ENCODE measurements at regions not wholly inside any gene's neighbourhood (a gene's known extent, or its start where the extent isn't known, plus 50 kb on each side); places are given as distances from the start of the nearest gene placed in this dataset.

DNA sequence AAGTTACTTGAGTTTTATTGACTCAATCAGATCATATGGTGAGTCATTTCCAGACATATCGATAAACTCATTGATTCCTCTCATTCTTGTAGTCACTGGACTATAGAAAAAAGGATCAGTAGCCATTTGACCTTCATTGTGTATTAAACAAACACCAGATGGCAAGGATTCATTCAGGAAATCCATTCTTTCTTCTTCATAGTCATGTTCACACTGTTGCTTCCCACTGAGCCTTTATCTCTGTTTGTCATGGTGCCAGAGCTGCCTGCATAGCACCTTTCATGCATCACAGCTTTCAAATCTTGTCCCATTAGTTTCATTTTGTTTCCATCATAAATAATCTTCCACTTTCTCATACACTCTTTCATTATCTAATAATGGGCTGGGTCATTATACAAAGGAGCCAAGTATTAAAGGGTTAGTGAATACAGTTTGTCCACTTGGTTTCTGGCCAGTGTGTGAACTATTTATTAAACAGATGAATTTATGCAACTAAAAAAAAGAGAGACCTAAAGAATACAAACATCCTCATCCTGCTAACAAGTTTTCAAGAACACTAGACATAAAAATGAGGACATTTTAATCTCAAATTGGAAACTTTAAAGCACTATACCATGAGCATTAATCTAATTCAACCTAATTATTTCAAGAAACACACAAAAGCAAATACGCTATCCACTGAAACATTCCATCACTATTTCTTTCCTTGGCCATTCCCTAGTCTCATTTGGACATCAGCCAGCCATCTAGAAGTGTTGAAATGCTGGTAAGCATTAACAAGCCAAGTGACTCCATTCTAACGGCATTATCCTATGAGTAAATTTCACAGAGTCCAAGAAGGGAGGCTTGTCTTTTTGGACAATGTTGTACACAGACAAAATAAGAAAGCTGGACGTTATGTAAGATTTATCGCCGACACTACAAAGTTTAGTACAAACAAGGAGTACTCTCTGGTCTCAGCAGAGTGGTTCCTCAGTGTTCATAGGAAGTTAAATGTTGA, 476.5 kb downstream of the FOXG1 start:
- no peak overlapping the region for H3K4me3 Mint-ChIP-seq
- H3K9me3 ChIP-seq (replicated peaks in 1 of 2; ENCODE audit: control insufficient read depth in 1 of 2, insufficient read depth in 1 of 2, low read length in 2 of 2) = no peaks in the 10 kb centered on the region
- H3K4me3 ChIP-seq (replicated peaks in 1 of 3; ENCODE audit: low read depth in 2 of 3, low read length in 3 of 3) = no peak overlapping the region
- peaks cover 0 to 5% (median 0%) of the 10 kb centered on the region in 7 donors for H3K9me3 Mint-ChIP-seq
- H3K4me1 ChIP-seq (ENCODE audit: control insufficient read depth in 1 of 2, insufficient read depth in 2 of 2, low read length in 2 of 2) = no peaks in the 10 kb centered on the region
- no peaks in the 10 kb centered on the region for H3K79me2 ChIP-seq (ENCODE audit: insufficient read depth, low read length)
- no peak overlapping the region for H2AFZ ChIP-seq (ENCODE audit: insufficient read depth, low read depth, low read length, poor library complexity, severe bottlenecking)
- WGBS (ENCODE audit: insufficient coverage) = 78% methylated on average over 3 of the region's 6 CpGs
- H3K27ac Mint-ChIP-seq = no peak overlapping the region
- no peak overlapping the region for H3K4me2 ChIP-seq (replicated peaks; ENCODE audit: extremely low read depth, low read length, poor library complexity, severe bottlenecking)
- no peaks in the 10 kb centered on the region for H4K20me1 ChIP-seq (ENCODE audit: insufficient read depth, low read length)
- no peaks in the 10 kb centered on the region for H3K4me1 Mint-ChIP-seq
- TF ChIP-seq, protein P1, sequence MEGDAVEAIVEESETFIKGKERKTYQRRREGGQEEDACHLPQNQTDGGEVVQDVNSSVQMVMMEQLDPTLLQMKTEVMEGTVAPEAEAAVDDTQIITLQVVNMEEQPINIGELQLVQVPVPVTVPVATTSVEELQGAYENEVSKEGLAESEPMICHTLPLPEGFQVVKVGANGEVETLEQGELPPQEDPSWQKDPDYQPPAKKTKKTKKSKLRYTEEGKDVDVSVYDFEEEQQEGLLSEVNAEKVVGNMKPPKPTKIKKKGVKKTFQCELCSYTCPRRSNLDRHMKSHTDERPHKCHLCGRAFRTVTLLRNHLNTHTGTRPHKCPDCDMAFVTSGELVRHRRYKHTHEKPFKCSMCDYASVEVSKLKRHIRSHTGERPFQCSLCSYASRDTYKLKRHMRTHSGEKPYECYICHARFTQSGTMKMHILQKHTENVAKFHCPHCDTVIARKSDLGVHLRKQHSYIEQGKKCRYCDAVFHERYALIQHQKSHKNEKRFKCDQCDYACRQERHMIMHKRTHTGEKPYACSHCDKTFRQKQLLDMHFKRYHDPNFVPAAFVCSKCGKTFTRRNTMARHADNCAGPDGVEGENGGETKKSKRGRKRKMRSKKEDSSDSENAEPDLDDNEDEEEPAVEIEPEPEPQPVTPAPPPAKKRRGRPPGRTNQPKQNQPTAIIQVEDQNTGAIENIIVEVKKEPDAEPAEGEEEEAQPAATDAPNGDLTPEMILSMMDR (IDR thresholded peaks at IDR 0.05) = no peak
- H3K9ac ChIP-seq (ENCODE audit: insufficient read depth, low read length, poor library complexity, severe bottlenecking) = no peak overlapping the region
- H3K27ac ChIP-seq (ENCODE audit: low read depth in 1 of 2, low read length in 2 of 2) = no peak overlapping the region
- intact Hi-C loops (cut with micrococcal nuclease) = no loop called here
- H3K36me3 ChIP-seq (replicated peaks in 1 of 2; ENCODE audit: control insufficient read depth in 1 of 2, insufficient read depth in 2 of 2, low read length in 2 of 2) = no peaks in the 10 kb centered on the region
- no peak for DNase-seq
- no peaks in the 10 kb centered on the region for H3K36me3 Mint-ChIP-seq
- no peaks in the 10 kb centered on the region for H3K27me3 Mint-ChIP-seq (ENCODE audit: low read depth in 3 of 3)
- H3K27me3 ChIP-seq (ENCODE audit: control insufficient read depth in 2 of 2, insufficient read depth in 2 of 2, low read length in 2 of 2) = no peaks in the 10 kb centered on the region

DNA sequence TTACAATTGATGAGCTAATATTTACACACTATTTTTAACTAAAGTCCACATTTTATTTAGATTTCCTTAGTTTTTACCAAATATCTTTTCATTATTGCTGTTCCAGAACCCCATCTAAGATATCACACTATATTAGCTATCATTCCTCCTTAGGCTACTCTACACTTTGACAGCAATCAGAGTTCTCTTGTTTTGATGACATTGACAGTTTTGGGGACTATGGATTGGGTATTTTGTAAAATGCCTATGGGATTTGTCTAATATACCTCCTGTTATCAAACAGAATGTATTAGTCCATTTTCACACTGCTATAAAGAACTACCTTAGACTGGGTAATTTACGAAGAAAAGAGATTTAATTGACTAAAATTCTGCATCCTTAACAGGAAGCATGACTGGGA, 489.1 kb downstream of the FOXG1 start:
- no peaks in the 10 kb centered on the region for H3K27me3 Mint-ChIP-seq (ENCODE audit: low read depth in 3 of 3)
- no peaks in the 10 kb centered on the region for H4K20me1 ChIP-seq (ENCODE audit: insufficient read depth, low read length)
- no peak overlapping the region for H3K9ac ChIP-seq (ENCODE audit: insufficient read depth, low read length, poor library complexity, severe bottlenecking)
- no peak for DNase-seq
- H3K27ac Mint-ChIP-seq = no peak overlapping the region
- no peaks in the 10 kb centered on the region for H3K27me3 ChIP-seq (ENCODE audit: control insufficient read depth in 2 of 2, insufficient read depth in 2 of 2, low read length in 2 of 2)
- 80% methylated on average over 1 of the region's 1 CpG for WGBS (ENCODE audit: insufficient coverage)
- H3K9me3 ChIP-seq (replicated peaks in 1 of 2; ENCODE audit: control insufficient read depth in 1 of 2, insufficient read depth in 1 of 2, low read length in 2 of 2) = peaks cover 0 to 7% of the 10 kb centered on the region in 2 donors
- H3K4me3 ChIP-seq (replicated peaks in 1 of 3; ENCODE audit: low read depth in 2 of 3, low read length in 3 of 3) = no peak overlapping the region
- no peak overlapping the region for H3K4me3 Mint-ChIP-seq
- H3K4me2 ChIP-seq (replicated peaks; ENCODE audit: extremely low read depth, low read length, poor library complexity, severe bottlenecking) = no peak overlapping the region
- H3K79me2 ChIP-seq (ENCODE audit: insufficient read depth, low read length) = no peaks in the 10 kb centered on the region
- H3K4me1 ChIP-seq (ENCODE audit: control insufficient read depth in 1 of 2, insufficient read depth in 2 of 2, low read length in 2 of 2) = no peaks in the 10 kb centered on the region
- H2AFZ ChIP-seq (ENCODE audit: insufficient read depth, low read depth, low read length, poor library complexity, severe bottlenecking) = no peak overlapping the region
- no peaks in the 10 kb centered on the region for H3K36me3 Mint-ChIP-seq
- H3K9me3 Mint-ChIP-seq = peaks cover 0 to 3% (median 0%) of the 10 kb centered on the region in 7 donors
- no peak overlapping the region for H3K27ac ChIP-seq (ENCODE audit: low read depth in 1 of 2, low read length in 2 of 2)
- intact Hi-C loops (cut with micrococcal nuclease) = no loop called here
- H3K4me1 Mint-ChIP-seq = no peaks in the 10 kb centered on the region
- H3K36me3 ChIP-seq (replicated peaks in 1 of 2; ENCODE audit: control insufficient read depth in 1 of 2, insufficient read depth in 2 of 2, low read length in 2 of 2) = no peaks in the 10 kb centered on the region
- TF ChIP-seq, protein P1 (IDR thresholded peaks at IDR 0.05) = no peak
